GDM1 (cell line): ENCODE measurements at regions not wholly inside any gene's neighbourhood (a gene's known extent, or its start where the extent isn't known, plus 50 kb on each side); places are given as distances from the start of the nearest gene placed in this dataset.
A peak's percentile ranks its signal among the peaks of the same experiment; 100 is the strongest.
"Not testable (repeated sequence)": the region's sequence is repeated elsewhere in the genome, so short reads cannot be mapped to it uniquely, and the experiment has no call there.

Experiments used
- DNase-seq: peaks from one replicate; lab custom pipeline; 2025; lab: John Stamatoyannopoulos, UW

DNA sequence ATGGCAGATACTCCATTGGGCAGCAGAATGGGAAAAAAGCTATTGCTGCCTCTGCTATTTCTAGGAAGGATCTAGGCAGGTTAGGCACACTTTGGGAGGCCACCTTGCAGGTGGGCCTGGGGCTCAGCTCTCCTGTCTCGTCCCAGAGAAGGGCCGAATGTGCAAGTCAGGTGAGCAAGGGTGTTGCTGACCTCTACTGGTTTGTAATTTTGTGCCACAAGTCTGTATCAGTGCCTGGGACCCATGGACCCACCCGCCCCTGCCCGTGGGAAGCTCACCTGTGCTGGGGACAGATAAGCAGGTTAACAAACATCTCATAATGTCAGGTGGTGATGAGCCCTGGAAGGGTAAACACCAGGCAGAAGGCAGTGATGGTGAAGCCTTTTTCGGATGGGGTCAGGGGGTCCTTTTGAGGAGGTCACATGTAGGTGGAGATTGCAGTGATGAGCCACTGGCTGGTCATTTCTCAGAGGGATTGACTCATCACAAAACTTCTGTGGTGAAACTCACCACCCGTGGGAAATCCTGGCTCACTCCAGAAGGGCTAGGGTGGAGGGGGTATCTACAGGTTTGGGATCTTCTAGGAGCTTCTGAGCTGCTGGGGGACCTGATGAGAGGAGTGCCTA lies 161.3 kb downstream of the KLF13 start:
- no peak for DNase-seq

DNA sequence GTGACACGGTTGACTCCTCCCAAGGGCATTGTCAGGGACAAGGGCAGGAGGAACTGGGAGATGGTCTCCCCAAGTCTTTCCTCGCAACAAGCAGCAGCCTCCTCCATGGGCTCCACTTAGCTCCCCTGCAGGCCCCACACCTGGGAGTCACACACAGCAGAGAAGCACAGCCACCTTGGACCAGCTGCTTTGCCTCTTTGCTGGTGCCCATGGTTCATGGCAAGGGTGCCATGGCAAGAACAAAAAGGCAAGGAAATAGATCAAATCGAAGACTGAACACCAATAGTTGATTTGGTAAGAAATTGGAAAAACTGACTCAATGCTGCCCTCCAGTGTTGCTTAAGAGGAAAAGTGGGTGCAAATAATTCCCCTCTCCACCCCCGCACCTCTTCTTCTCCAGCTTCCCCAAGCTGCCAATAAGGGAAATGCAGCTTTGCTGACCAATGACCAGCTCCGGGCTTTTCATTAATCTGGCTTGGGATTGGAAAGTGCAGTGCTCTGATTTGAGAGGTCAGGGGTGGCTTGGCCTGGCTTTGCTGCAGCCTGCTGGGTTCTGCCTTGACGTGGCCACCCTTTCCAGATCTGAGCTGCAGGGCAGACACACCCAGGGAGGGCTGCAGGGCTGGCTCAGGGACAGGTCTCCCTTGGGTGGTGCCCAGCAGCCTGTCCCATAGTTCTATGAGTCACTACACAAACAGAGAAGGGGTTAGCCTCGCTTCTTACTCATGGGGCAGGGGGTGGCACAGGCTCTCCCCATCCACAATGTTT lies 162.0 kb downstream of the KLF13 start:
- DNase-seq = peak; percentile 61

DNA sequence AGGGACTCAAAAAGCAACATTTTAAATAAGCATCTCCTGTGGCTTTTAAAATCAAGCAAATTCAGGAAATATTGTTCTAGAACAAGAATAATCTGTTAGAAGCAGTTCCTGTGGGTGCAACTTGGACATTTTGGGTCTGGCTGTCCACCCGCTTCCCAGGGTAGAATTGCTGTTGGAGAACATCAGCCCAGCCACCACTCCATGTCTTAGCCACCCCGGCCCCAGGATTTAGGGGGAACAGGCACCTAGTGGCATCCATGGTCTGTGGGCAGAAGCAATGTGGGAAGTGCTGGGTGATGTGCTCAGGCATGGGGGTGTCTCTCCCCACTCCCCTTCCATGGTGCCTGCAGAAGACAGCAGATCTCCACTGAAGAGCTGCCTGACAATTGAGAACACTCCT lies 162.6 kb downstream of the KLF13 start:
- DNase-seq = no peak

- DNase-seq = peak; percentile 44
Measured at GRCh38 chr15:31489801-31490646, 163.4 kb downstream of the KLF13 start.

GRCh38 chr15:31494786-31495185 lies 168.2 kb downstream of the KLF13 start:
- DNase-seq = no peak

GRCh38 chr15:31495281-31495680 lies 168.6 kb downstream of the KLF13 start:
- no peak for DNase-seq

DNA sequence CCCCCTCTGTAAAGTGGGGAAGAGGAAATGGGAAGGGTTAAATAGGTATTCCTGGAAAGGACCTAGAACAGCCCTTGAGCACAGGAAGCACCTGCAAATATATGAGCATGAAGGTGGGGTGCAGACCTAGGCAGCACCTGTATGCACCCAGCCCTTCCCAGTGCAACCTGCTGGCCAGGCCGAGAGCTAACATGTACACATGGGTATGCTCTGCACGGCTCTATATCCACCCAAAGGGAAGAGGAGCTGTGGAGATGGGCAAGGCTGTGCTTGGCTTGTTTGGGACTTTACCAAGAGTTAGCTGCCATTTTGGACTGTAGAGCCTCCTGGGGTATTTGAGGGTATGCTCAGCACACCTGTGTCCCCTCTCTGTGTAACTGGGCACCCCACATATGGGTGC lies 171.2 kb downstream of the KLF13 start:
- no peak for DNase-seq

GRCh38 chr15:31498329-31498728 lies 171.7 kb downstream of the KLF13 start:
- no peak for DNase-seq

GRCh38 chr15:31498756-31499155 lies 172.1 kb downstream of the KLF13 start:
- no peak for DNase-seq

- DNase-seq = no peak
Measured at GRCh38 chr15:31499236-31499952, 172.8 kb downstream of the KLF13 start.

DNA sequence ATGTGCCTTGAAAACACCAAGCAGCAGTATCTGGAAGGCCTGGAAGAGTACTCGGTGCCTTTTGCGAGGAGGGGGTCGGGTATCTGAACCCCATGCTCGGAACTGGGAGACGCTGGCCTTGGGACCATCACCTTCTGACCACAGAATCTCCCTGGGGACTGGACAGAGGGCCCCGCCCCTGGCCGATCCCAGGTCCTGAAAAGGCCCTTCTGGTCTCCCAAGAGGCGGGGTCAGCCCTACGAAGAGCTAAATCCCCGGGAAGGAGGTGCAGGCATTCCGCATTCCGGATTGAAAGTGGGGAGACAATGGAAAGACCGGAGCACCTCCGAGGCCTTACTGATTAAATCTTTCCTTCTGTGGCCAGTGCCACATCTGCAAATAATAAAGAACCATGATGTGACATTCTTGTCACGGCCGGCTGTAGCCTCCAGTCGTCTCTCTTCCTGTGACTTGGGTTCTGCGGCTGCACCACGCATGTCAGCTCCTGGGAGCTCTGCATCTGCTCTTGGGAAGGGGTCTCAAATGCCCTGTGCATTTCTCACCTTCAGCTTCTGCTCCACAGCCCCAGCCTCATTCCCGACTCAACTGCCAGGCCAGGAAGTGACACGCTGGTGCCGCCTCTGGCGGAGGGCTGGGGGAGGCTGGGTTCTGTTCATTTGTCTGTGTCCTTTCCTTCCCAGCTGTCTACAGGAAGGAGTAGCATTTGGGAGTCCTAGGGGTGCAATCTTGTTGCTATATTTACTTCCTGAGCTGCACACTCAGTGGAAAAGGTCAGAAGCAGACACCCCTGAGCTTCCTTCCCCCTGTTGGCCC lies 173.5 kb downstream of the KLF13 start:
- no peak for DNase-seq

DNA sequence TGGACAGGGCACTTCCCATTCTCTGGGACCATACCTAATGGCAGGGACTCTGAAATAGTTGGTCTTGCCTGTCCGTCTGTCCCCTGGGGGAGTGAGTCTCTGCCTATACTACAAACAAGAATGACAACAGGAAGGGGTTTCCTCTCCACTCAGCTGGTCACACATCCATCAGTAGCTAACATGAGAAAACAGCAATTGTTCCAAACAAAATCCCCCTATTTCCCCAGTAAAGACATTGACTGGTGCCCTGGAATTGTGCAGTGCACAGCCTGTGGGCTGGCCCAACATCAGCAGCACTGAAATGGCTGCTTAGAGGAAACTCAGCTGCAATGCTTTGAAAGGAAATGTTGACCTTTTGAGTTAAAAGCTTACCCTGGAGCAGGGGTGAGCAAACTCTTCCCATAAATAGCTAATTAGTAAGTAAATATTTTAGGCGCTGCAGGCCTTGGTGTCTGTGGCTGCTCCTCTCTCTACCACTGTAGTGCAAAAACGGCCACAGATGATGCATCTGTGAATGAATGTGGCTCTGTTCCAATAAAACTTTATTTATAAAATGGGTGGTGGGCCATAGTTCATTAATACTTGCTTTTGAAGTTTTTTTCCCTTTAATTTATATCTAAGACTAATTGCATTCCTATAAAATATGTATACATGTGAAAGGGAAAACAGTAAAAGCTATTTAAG lies 174.3 kb downstream of the KLF13 start:
- no peak for DNase-seq

GRCh38 chr15:31501536-31502157 lies 175.0 kb downstream of the KLF13 start:
- DNase-seq = no peak

DNA sequence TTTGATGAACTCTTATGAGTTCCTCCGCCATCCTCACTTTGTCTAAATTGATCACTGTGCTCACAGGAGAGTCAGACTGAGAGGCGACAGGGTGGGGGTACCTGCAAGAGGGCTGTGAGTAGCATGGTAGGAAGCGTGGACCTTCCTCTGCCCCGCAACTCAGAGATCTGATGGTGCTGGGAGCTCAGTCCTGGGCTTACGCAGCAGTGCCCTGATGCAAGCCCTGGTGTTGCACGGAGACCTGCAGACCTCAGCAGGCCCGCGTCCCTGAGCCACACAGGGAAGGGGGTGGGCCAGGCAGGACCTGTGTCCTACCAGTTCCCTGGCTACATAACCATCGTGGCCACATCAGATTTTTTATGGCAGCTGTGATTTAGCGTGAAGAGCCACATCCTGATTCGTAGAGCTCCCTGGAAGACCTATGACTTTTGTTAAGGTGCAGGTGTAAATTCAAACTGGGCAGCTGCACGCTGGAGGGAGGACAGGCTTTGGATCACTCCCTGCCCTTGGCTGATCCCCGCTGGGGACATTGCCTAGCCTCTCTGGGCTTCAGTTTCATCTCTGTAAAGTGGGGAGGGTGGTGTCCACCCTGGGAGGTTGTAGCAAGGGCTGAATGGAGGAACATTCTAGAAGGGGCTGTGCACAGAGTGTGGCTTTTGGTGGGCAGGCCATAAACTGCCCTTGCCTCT lies 176.1 kb downstream of the KLF13 start:
- DNase-seq = no peak

DNA sequence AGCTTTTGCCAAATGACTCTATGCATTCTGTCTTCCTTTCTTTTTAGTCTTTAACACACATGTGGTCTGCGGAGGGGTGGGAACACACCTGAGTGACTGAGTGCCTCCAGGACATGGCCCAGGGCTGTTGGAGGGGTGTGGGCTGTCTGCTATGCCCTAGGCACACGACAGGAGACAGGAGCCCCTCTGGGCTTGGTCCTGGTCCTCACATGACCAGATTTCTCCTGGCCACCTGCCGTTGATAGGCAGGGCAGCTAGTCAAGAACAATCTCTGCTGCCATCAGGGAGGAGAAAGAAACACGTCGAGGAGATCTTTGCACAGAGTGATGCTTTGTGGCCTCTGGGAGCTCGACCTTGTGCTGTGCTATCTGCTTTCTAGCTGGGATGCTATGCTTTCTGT lies 176.6 kb downstream of the KLF13 start:
- DNase-seq = no peak

- no peak for DNase-seq
Measured at GRCh38 chr15:31503758-31504461, 177.3 kb downstream of the KLF13 start.

GRCh38 chr15:31504462-31504839 lies 177.8 kb downstream of the KLF13 start:
- no peak for DNase-seq

GRCh38 chr15:31507573-31507972 lies 180.9 kb downstream of the KLF13 start:
- DNase-seq = not testable (repeated sequence)

GRCh38 chr15:31508656-31509055 lies 182.0 kb downstream of the KLF13 start:
- no peak for DNase-seq
